B cell (primary cell): ENCODE measurements at regions not wholly inside any gene's neighbourhood (a gene's known extent, or its start where the extent isn't known, plus 50 kb on each side); places are given as distances from the start of the nearest gene placed in this dataset.

ENCODE experiments used
- ATAC-seq: fragments of 200-7000 bp; cut with Tn5 transposase; one replicate; pipeline ENCODE4 v1.10.0; 2021; ENCODE audit warnings: low read depth, mild to moderate bottlenecking, moderate number of reproducible peaks, moderate library complexity
- CTCF ChIA-PET: fragments of 350-600 bp; sonication (Branson Sonifier 250); formaldehyde crosslinking; loops from one replicate; lab custom pipeline; 2021; ENCODE audit warnings: antibody characterized with exemption, inconsistent platforms; lab: Charles Lee
- POLR2A ChIA-PET: fragments of 350-600 bp; sonication (Branson Sonifier 250); formaldehyde crosslinking; loops from one replicate; lab custom pipeline; 2021; ENCODE audit warnings: antibody characterized with exemption; lab: Charles Lee
- DNase-seq: peaks from one replicate; pipeline ENCODE4 v3.0.0; 2013
- H2AFZ ChIP-seq: 2 replicates; pipeline ENCODE4 v1.6.1; 2012; ENCODE audit warnings: mild to moderate bottlenecking, low read depth, low read length; ENCODE audit not compliant: insufficient read depth, poor library complexity, severe bottlenecking
- H3K27ac ChIP-seq, 2 donors: 1 replicate in 1 of 2; 2 replicates in 1 of 2; pipeline ENCODE4 v1.5.1; 2012 to 2013; ENCODE audit warnings: low read length in 2 of 2, mild to moderate bottlenecking in 2 of 2, moderate library complexity in 1 of 2
- H3K27me3 ChIP-seq, 4 experiments: fragments of 200-600 bp in 1 of 4; sonication (generic) in 1 of 4; replicated peaks in 1 of 4; 1 replicate in 2 of 4; 2 replicates in 2 of 4; pipeline versions ENCODE4 v1.6.1 to v1.7.0; 2013 to 2016; ENCODE audit warnings: low read length in 3 of 4, mild to moderate bottlenecking in 2 of 4, mixed read lengths in 1 of 4, moderate library complexity in 1 of 4; ENCODE audit not compliant: insufficient read depth in 4 of 4, control insufficient read depth in 3 of 4; ENCODE audit errors: control extremely low read depth in 1 of 4
- H3K36me3 ChIP-seq, 2 experiments: replicated peaks in 1 of 2; 1 replicate in 1 of 2; 2 replicates in 1 of 2; pipeline versions ENCODE4 v1.6.1 to v1.7.1; 2013; ENCODE audit warnings: low read length in 1 of 2; ENCODE audit not compliant: insufficient read depth in 2 of 2, control insufficient read depth in 1 of 2; ENCODE audit errors: control extremely low read depth in 1 of 2, extremely low read depth in 1 of 2
- H3K4me1 ChIP-seq, 2 donors: fragments of 200-600 bp in 1 of 2; sonication (generic) in 1 of 2; 1 replicate in 1 of 2; 2 replicates in 1 of 2; pipeline versions ENCODE4 v1.5.1 to v1.6.1; 2013 to 2017; ENCODE audit warnings: low read length in 2 of 2; ENCODE audit not compliant: control insufficient read depth in 2 of 2, insufficient read depth in 2 of 2
- H3K4me2 ChIP-seq: replicated peaks from 2 replicates; pipeline ENCODE3; 2012; ENCODE audit warnings: mild to moderate bottlenecking, low read depth, low read length; ENCODE audit not compliant: poor library complexity, severe bottlenecking
- H3K4me3 ChIP-seq, 5 experiments: fragments of 200-600 bp in 1 of 5; sonication (generic) in 1 of 5; 1 replicate in 3 of 5; 2 replicates in 2 of 5; pipeline versions ENCODE4 v1.5.1 to v1.7.0; 2011 to 2016; ENCODE audit warnings: low read length in 4 of 5, mild to moderate bottlenecking in 4 of 5, low read depth in 2 of 5, control low read depth in 1 of 5, moderate library complexity in 1 of 5; ENCODE audit not compliant: insufficient read depth in 1 of 5; ENCODE audit errors: control extremely low read depth in 1 of 5, extremely low read depth in 1 of 5
- H3K79me2 ChIP-seq: fragments of 200-600 bp; sonication (generic); one replicate; pipeline ENCODE4 v1.6.0; 2016; ENCODE audit warnings: low read length; ENCODE audit not compliant: control insufficient read depth, insufficient read depth
- H3K9ac ChIP-seq: fragments of 200-600 bp; sonication (generic); 2 replicates; pipeline ENCODE4 v1.6.1; 2017; ENCODE audit warnings: mild to moderate bottlenecking, low read length, moderate library complexity
- H3K9me3 ChIP-seq, 3 donors: one replicate each; pipeline versions ENCODE4 v1.6.1 to v1.7.1; 2013; ENCODE audit warnings: low read length in 2 of 3; ENCODE audit not compliant: control insufficient read depth in 2 of 3, insufficient read depth in 1 of 3; ENCODE audit errors: control extremely low read depth in 1 of 3
- H4K20me1 ChIP-seq: 2 replicates; pipeline ENCODE4 v1.6.0; 2012; ENCODE audit warnings: mild to moderate bottlenecking, low read length; ENCODE audit not compliant: insufficient read depth, control insufficient read depth, poor library complexity, severe bottlenecking
- H3K27ac Mint-ChIP-seq: one replicate; pipeline ENCODE4 v1.8.0; 2021; ENCODE audit warnings: mixed read lengths
- H3K27me3 Mint-ChIP-seq: one replicate; pipeline ENCODE4 v1.8.0; 2021; ENCODE audit warnings: mixed read lengths
- H3K4me1 Mint-ChIP-seq: one replicate; pipeline ENCODE4 v1.8.0; 2021; ENCODE audit warnings: mixed read lengths
- H3K4me3 Mint-ChIP-seq: one replicate; pipeline ENCODE4 v1.8.0; 2021; ENCODE audit warnings: mixed read lengths
- H3K9me3 Mint-ChIP-seq: one replicate; pipeline ENCODE4 v1.8.0; 2022; ENCODE audit warnings: mixed read lengths; ENCODE audit not compliant: insufficient read depth
- CTCF ChIP-seq: fragments of 200-600 bp; IDR thresholded peaks from one replicate; pipeline ENCODE4 v1.8.0; 2022; ENCODE audit warnings: antibody characterized with exemption, mild to moderate bottlenecking
- EZH2 ChIP-seq: IDR thresholded peaks from 2 replicates; pipeline ENCODE4 v1.6.1; 2012; ENCODE audit warnings: borderline replicate concordance, low read depth, mild to moderate bottlenecking, moderate library complexity, low read length; ENCODE audit not compliant: insufficient read depth, poor library complexity, severe bottlenecking
- WGBS: methylation state at CpG from one replicate; pipeline ENCODE4 v1.1.5; 2013; ENCODE audit warnings: missing lambda C conversion rate; ENCODE audit not compliant: insufficient coverage; 5-methylcytosine and 5-hydroxymethylcytosine counted together
- intact Hi-C: fragments of 100-400 bp; cut with micrococcal nuclease; formaldehyde crosslinking; loops from one replicate; pipeline ENCODE4 v1.10.0; 2022

GRCh38 chr4:61024610-61025009 is 175.5 kb upstream of the ADGRL3 start:
- intact Hi-C loops = no loop called here
- Mint-ChIP-seq H3K4me1 (no peaks in the 10 kb centered on the region), H3K27me3 (no peaks in the 10 kb centered on the region), H3K9me3 (no peaks in the 10 kb centered on the region), H3K4me3 (no peak overlapping the region), H3K27ac (no peak overlapping the region)
- TF ChIP-seq CTCF = no peak
- TF ChIP-seq EZH2 = no peak
- Histone ChIP-seq H3K9me3 (no peaks in the 10 kb centered on the region), H3K9ac (no peak overlapping the region), H2AFZ (no peak overlapping the region), H3K4me3 (no peak overlapping the region), H3K36me3 (no peaks in the 10 kb centered on the region), H3K27ac (no peak overlapping the region), H3K4me2 (no peak overlapping the region), H3K79me2 (no peaks in the 10 kb centered on the region), H3K27me3 (no peaks in the 10 kb centered on the region), H4K20me1 (no peaks in the 10 kb centered on the region), H3K4me1 (no peaks in the 10 kb centered on the region)
- ChIA-PET POLR2A (no interaction called here), CTCF (no interaction called here)
- no CpG with 5 or more reads among the region's 2 CpGs for WGBS
- DNase-seq (no peak), ATAC-seq (no peak)

GRCh38 chr4:61027939-61028338 is 172.2 kb upstream of the ADGRL3 start:
- Histone ChIP-seq H3K79me2 (no peaks in the 10 kb centered on the region), H3K4me1 (no peaks in the 10 kb centered on the region), H2AFZ (no peak overlapping the region), H3K36me3 (no peaks in the 10 kb centered on the region), H3K9ac (no peak overlapping the region), H3K27me3 (no peaks in the 10 kb centered on the region), H3K4me2 (no peak overlapping the region), H3K4me3 (no peak overlapping the region), H3K27ac (no peak overlapping the region), H3K9me3 (no peaks in the 10 kb centered on the region), H4K20me1 (no peaks in the 10 kb centered on the region)
- Mint-ChIP-seq H3K27ac (no peak overlapping the region), H3K27me3 (no peaks in the 10 kb centered on the region), H3K4me1 (no peaks in the 10 kb centered on the region), H3K9me3 (no peaks in the 10 kb centered on the region), H3K4me3 (no peak overlapping the region)
- ChIA-PET CTCF (no interaction called here), POLR2A (no interaction called here)
- TF ChIP-seq CTCF (no peak), EZH2 (no peak)
- ATAC-seq (no peak), DNase-seq (no peak)
- intact Hi-C loops = no loop called here
